ENCODE measurements at regions not wholly inside any gene's neighbourhood (a gene's known extent, or its start where the extent isn't known, plus 50 kb on each side); places are given as distances from the start of the nearest gene placed in this dataset.

GRCh38 chr11:80346353-80347059 is 905.7 kb upstream of the TENM4 start:
- no peak for DNase-seq (ENCODE audit: low read depth)

GRCh38 chr11:80343436-80343835 is 902.6 kb upstream of the TENM4 start:
- DNase-seq (ENCODE audit: low read depth): no peak

- no peak for DNase-seq (ENCODE audit: low read depth)
Observed at GRCh38 chr11:80338231-80338630, 897.4 kb upstream of the TENM4 start.

- DNase-seq (ENCODE audit: low read depth): no peak
Observed at GRCh38 chr11:80331694-80332093, 890.9 kb upstream of the TENM4 start.

- no peak for DNase-seq (ENCODE audit: low read depth)
Observed at GRCh38 chr11:80330264-80330663, 889.4 kb upstream of the TENM4 start.

GRCh38 chr11:80328774-80329173 is 887.9 kb upstream of the TENM4 start:
- no peak for DNase-seq (ENCODE audit: low read depth)

GRCh38 chr11:80327956-80328614 is 887.3 kb upstream of the TENM4 start:
- DNase-seq (ENCODE audit: low read depth): no peak

- DNase-seq (ENCODE audit: low read depth): no peak
Observed at GRCh38 chr11:80321786-80322185, 881.0 kb upstream of the TENM4 start.

GRCh38 chr11:80320765-80321164 is 879.9 kb upstream of the TENM4 start:
- DNase-seq (ENCODE audit: low read depth): no peak

GRCh38 chr11:80320226-80320625 is 879.4 kb upstream of the TENM4 start:
- DNase-seq (ENCODE audit: low read depth): no peak

- DNase-seq (ENCODE audit: low read depth): no peak
Observed at GRCh38 chr11:80317612-80318011, 876.8 kb upstream of the TENM4 start.

- DNase-seq (ENCODE audit: low read depth): no peak
Observed at GRCh38 chr11:80315200-80315599, 874.4 kb upstream of the TENM4 start.

GRCh38 chr11:80309301-80309700 is 868.5 kb upstream of the TENM4 start:
- no peak for DNase-seq (ENCODE audit: low read depth)

GRCh38 chr11:80307676-80308075 is 866.8 kb upstream of the TENM4 start:
- no peak for DNase-seq (ENCODE audit: low read depth)

- no peak for DNase-seq (ENCODE audit: low read depth)
Observed at GRCh38 chr11:80297858-80298632, 857.2 kb upstream of the TENM4 start.

GRCh38 chr11:80293293-80293692 is 852.5 kb upstream of the TENM4 start:
- DNase-seq (ENCODE audit: low read depth): no peak

- DNase-seq (ENCODE audit: low read depth): no peak
Observed at GRCh38 chr11:80284946-80285785, 844.3 kb upstream of the TENM4 start.

GRCh38 chr11:80282643-80283042 is 841.8 kb upstream of the TENM4 start:
- no peak for DNase-seq (ENCODE audit: low read depth)

GRCh38 chr11:80281194-80281593 is 840.4 kb upstream of the TENM4 start:
- DNase-seq (ENCODE audit: low read depth): no peak

GRCh38 chr11:80280737-80281136 is 839.9 kb upstream of the TENM4 start:
- no peak for DNase-seq (ENCODE audit: low read depth)

- no peak for DNase-seq (ENCODE audit: low read depth)
Observed at GRCh38 chr11:80261776-80262175, 820.9 kb upstream of the TENM4 start.
